ENCODE measurements at regions not wholly inside any gene's neighbourhood (a gene's known extent, or its start where the extent isn't known, plus 50 kb on each side); places are given as distances from the start of the nearest gene placed in this dataset.

GRCh38 chr4:43843501-43843900 lies 605.1 kb downstream of the KCTD8 start:
- Histone ChIP-seq H3K9me2 (replicated peaks; ENCODE audit: insufficient read depth, low read length) (no peaks in the 10 kb centered on the region), H3K27me3 (ENCODE audit: low read length) (no peaks in the 10 kb centered on the region), H3K79me2 (ENCODE audit: insufficient read depth, low read length) (no peaks in the 10 kb centered on the region), H2AFZ (ENCODE audit: low read depth, low read length, severe bottlenecking) (no peak overlapping the region), H3K27ac (ENCODE audit: low read depth, low read length) (no peak overlapping the region), H3F3A (ENCODE audit: insufficient read depth) (no peaks in the 10 kb centered on the region), H3K4me3 (ENCODE audit: insufficient read depth, low read length, poor library complexity, severe bottlenecking) (no peak overlapping the region), H4K20me1 (ENCODE audit: low read depth, low read length) (no peaks in the 10 kb centered on the region), H3K36me3 (ENCODE audit: low read length) (no peaks in the 10 kb centered on the region), H3K9ac (ENCODE audit: low read length) (no peak overlapping the region), H3K9me3 (ENCODE audit: insufficient read depth, low read length) (no peaks in the 10 kb centered on the region), H3K4me2 (ENCODE audit: low read depth, low read length, poor library complexity, severe bottlenecking) (no peak overlapping the region)
- no peak for TF ChIP-seq EZH2phosphoT487 (conservative IDR thresholded peaks at IDR 0.05; ENCODE audit: low read length)
- TF ChIP-seq CTCF (IDR thresholded peaks at IDR 0.05; ENCODE audit: insufficient read depth, low read length, poor library complexity, severe bottlenecking): no peak

DNA sequence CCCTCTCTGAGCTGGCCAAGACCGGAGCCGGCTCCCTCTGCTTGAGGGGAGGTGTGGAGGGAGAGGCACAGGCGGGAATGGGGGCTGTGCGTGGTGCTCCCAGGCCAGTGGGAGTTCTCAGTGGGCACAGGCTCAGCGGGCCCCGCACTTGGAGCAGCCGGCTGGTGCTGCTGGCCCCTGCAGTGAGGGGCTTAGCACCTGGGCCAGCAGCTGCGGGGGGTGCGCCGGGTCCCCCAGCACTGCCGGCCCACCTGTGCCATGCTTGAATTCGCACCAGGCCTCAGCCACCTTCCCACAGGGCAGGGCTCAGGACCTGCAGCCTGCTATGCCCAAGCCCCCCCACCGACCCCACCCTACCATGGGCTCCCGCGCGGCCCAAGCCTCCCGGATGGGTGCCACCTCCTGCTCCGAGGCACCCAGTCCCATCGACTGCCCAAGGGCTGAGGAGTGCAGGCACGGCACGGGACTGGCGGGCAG lies 602.5 kb downstream of the KCTD8 start:
- H2AFZ ChIP-seq (ENCODE audit: low read depth, low read length, severe bottlenecking): no peak overlapping the region
- no peaks in the 10 kb centered on the region for H3K27me3 ChIP-seq (ENCODE audit: low read length)
- no peaks in the 10 kb centered on the region for H3K79me2 ChIP-seq (ENCODE audit: insufficient read depth, low read length)
- no peaks in the 10 kb centered on the region for H3K36me3 ChIP-seq (ENCODE audit: low read length)
- H3K4me3 ChIP-seq (ENCODE audit: insufficient read depth, low read length, poor library complexity, severe bottlenecking): no peak overlapping the region
- TF ChIP-seq CTCF (IDR thresholded peaks at IDR 0.05; ENCODE audit: insufficient read depth, low read length, poor library complexity, severe bottlenecking): no peak
- H3K9me2 ChIP-seq (replicated peaks; ENCODE audit: insufficient read depth, low read length): no peaks in the 10 kb centered on the region
- H3K4me2 ChIP-seq (ENCODE audit: low read depth, low read length, poor library complexity, severe bottlenecking): no peak overlapping the region
- H3K9ac ChIP-seq (ENCODE audit: low read length): no peak overlapping the region
- H3K27ac ChIP-seq (ENCODE audit: low read depth, low read length): no peak overlapping the region
- H4K20me1 ChIP-seq (ENCODE audit: low read depth, low read length): no peaks in the 10 kb centered on the region
- H3K9me3 ChIP-seq (ENCODE audit: insufficient read depth, low read length): no peaks in the 10 kb centered on the region
- H3F3A ChIP-seq (ENCODE audit: insufficient read depth): no peaks in the 10 kb centered on the region

GRCh38 chr4:43853565-43854264 lies 594.9 kb downstream of the KCTD8 start:
- H3K27me3 ChIP-seq (ENCODE audit: low read length): no peaks in the 10 kb centered on the region
- no peak overlapping the region for H3K9ac ChIP-seq (ENCODE audit: low read length)
- H3K9me2 ChIP-seq (replicated peaks; ENCODE audit: insufficient read depth, low read length): no peaks in the 10 kb centered on the region
- no peaks in the 10 kb centered on the region for H3F3A ChIP-seq (ENCODE audit: insufficient read depth)
- no peak overlapping the region for H3K4me3 ChIP-seq (ENCODE audit: insufficient read depth, low read length, poor library complexity, severe bottlenecking)
- no peaks in the 10 kb centered on the region for H4K20me1 ChIP-seq (ENCODE audit: low read depth, low read length)
- H3K27ac ChIP-seq (ENCODE audit: low read depth, low read length): no peak overlapping the region
- no peaks in the 10 kb centered on the region for H3K36me3 ChIP-seq (ENCODE audit: low read length)
- H3K79me2 ChIP-seq (ENCODE audit: insufficient read depth, low read length): no peaks in the 10 kb centered on the region
- H3K4me2 ChIP-seq (ENCODE audit: low read depth, low read length, poor library complexity, severe bottlenecking): no peak overlapping the region
- no peak overlapping the region for H2AFZ ChIP-seq (ENCODE audit: low read depth, low read length, severe bottlenecking)
- TF ChIP-seq EZH2phosphoT487 (conservative IDR thresholded peaks at IDR 0.05; ENCODE audit: low read length) (no peak), CTCF (IDR thresholded peaks at IDR 0.05; ENCODE audit: insufficient read depth, low read length, poor library complexity, severe bottlenecking) (no peak)
- H3K9me3 ChIP-seq (ENCODE audit: insufficient read depth, low read length): no peaks in the 10 kb centered on the region

All from SU-DHL-6 (cell line).